ENCODE measurements at regions not wholly inside any gene's neighbourhood (a gene's known extent, or its start where the extent isn't known, plus 50 kb on each side); places are given as distances from the start of the nearest gene placed in this dataset.

- Histone ChIP-seq H3K9me3 (ENCODE audit: control insufficient read depth, low read depth, low read length) (no peaks in the 10 kb centered on the region), H3K27ac (ENCODE audit: low read length) (no peak overlapping the region), H3K4me3 (ENCODE audit: low read length) (no peak overlapping the region), H3K27me3 (ENCODE audit: control insufficient read depth, insufficient read depth, low read length) (no peaks in the 10 kb centered on the region), H3K36me3 (ENCODE audit: control insufficient read depth, low read depth, low read length) (no peaks in the 10 kb centered on the region), H3K9ac (ENCODE audit: low read length) (no peak overlapping the region), H3K4me1 (ENCODE audit: control insufficient read depth, low read depth, low read length) (peaks cover 2% of the 10 kb centered on the region)
Observed at GRCh38 chr6:21436625-21437024, 156.9 kb upstream of the SOX4 start.

DNA sequence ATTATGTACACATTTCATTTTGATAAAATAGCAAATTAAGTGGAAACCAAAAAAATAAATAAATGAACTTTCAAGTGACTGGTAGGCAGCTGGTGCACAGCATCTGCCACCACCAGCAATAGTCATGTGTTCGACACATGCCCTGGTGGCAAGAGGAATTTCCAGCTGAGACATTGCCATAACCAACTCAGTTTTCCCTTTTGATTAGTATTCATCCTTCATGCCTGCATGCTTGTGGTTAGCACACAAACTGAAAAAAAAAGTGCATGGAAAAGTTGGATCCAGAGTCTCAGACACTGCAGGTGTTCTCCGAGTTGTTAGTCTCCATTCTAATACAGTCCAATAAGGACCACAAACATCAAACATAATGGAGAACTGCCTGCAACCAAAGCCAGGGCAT lies 156.0 kb upstream of the SOX4 start:
- no peak overlapping the region for H3K9ac ChIP-seq (ENCODE audit: low read length)
- no peak overlapping the region for H3K4me3 ChIP-seq (ENCODE audit: low read length)
- no peaks in the 10 kb centered on the region for H3K9me3 ChIP-seq (ENCODE audit: control insufficient read depth, low read depth, low read length)
- no peaks in the 10 kb centered on the region for H3K27me3 ChIP-seq (ENCODE audit: control insufficient read depth, insufficient read depth, low read length)
- H3K36me3 ChIP-seq (ENCODE audit: control insufficient read depth, low read depth, low read length) = no peaks in the 10 kb centered on the region
- H3K4me1 ChIP-seq (ENCODE audit: control insufficient read depth, low read depth, low read length) = peaks cover 2% of the 10 kb centered on the region
- H3K27ac ChIP-seq (ENCODE audit: low read length) = no peak overlapping the region

GRCh38 chr6:21438237-21438985 lies 155.1 kb upstream of the SOX4 start:
- H3K27ac ChIP-seq (ENCODE audit: low read length) = no peak overlapping the region
- no peaks in the 10 kb centered on the region for H3K9me3 ChIP-seq (ENCODE audit: control insufficient read depth, low read depth, low read length)
- no peak overlapping the region for H3K4me3 ChIP-seq (ENCODE audit: low read length)

DNA sequence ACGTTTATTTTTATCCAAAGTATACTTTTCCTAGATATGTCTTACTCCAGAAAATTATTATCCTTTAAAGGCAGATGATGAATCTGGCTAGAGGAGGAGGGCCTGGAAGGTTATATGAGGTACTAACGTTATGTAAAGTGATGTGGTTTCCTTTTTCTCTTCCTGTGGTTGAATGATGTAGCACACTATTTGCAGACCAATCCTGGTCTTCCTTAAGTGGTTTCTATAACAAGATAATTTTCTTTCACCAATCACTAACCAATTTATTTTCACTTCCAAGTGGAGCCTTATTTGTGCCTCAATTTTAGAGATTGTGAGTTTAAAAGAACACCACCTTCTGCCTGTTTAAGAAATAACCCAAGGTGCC lies 154.6 kb upstream of the SOX4 start:
- Histone ChIP-seq H3K4me1 (ENCODE audit: control insufficient read depth, low read depth, low read length) (peaks cover 2% of the 10 kb centered on the region), H3K27ac (ENCODE audit: low read length) (no peak overlapping the region), H3K4me3 (ENCODE audit: low read length) (no peak overlapping the region), H3K9ac (ENCODE audit: low read length) (no peak overlapping the region), H3K9me3 (ENCODE audit: control insufficient read depth, low read depth, low read length) (no peaks in the 10 kb centered on the region), H3K27me3 (ENCODE audit: control insufficient read depth, insufficient read depth, low read length) (no peaks in the 10 kb centered on the region), H3K36me3 (ENCODE audit: control insufficient read depth, low read depth, low read length) (no peaks in the 10 kb centered on the region)

More at GRCh38 chr6:21438237-21438985, 155.1 kb upstream of the SOX4 start:
- Histone ChIP-seq H3K36me3 (ENCODE audit: control insufficient read depth, low read depth, low read length) (no peaks in the 10 kb centered on the region), H3K27me3 (ENCODE audit: control insufficient read depth, insufficient read depth, low read length) (no peaks in the 10 kb centered on the region), H3K9ac (ENCODE audit: low read length) (no peak overlapping the region), H3K4me1 (ENCODE audit: control insufficient read depth, low read depth, low read length) (peaks cover 2% of the 10 kb centered on the region)

DNA sequence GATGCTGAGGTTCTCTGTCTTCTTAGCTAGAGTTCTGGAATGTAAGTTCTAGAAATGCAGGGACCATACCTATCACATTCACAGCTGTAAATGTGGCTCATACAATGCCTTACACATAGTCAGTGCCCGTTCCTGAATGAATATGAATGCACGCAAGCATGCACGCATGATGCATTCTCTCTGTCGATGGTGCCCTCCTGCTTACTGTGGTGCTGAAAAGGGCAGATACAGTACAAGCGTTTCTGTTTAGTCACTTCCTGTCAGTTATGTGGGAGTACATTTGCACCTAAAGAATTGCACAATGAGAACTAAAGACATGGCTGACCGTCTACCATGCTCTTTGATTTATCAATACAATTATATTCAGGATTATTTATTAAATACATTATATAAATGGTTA lies 152.2 kb upstream of the SOX4 start:
- H3K4me3 ChIP-seq (ENCODE audit: low read length) = no peak overlapping the region
- peaks cover 2% of the 10 kb centered on the region for H3K4me1 ChIP-seq (ENCODE audit: control insufficient read depth, low read depth, low read length)
- no peaks in the 10 kb centered on the region for H3K9me3 ChIP-seq (ENCODE audit: control insufficient read depth, low read depth, low read length)
- H3K27me3 ChIP-seq (ENCODE audit: control insufficient read depth, insufficient read depth, low read length) = no peaks in the 10 kb centered on the region
- H3K9ac ChIP-seq (ENCODE audit: low read length) = no peak overlapping the region
- H3K27ac ChIP-seq (ENCODE audit: low read length) = no peak overlapping the region
- H3K36me3 ChIP-seq (ENCODE audit: control insufficient read depth, low read depth, low read length) = no peaks in the 10 kb centered on the region

DNA sequence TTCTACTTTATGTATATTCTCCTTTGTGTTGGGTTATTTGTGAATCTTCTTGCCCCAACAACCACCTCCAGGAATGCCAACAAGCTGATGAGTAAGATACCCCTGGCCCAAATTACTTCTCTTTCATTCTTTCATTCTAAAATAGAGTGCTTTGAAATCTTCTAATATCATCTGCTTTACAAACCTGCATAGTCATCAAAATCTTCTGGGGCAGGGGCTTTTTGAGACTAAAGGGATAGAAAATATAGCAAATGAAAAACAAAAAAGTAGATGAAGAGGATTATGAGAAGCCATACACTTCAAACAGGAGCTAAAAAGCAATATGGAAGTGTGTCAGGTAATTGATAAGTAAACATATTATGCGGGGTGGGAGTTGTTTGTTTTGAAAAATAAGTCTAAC lies 150.7 kb upstream of the SOX4 start:
- no peaks in the 10 kb centered on the region for H3K27me3 ChIP-seq (ENCODE audit: control insufficient read depth, insufficient read depth, low read length)
- H3K4me1 ChIP-seq (ENCODE audit: control insufficient read depth, low read depth, low read length) = peaks cover 2% of the 10 kb centered on the region
- no peak overlapping the region for H3K4me3 ChIP-seq (ENCODE audit: low read length)
- H3K9ac ChIP-seq (ENCODE audit: low read length) = no peak overlapping the region
- no peak overlapping the region for H3K27ac ChIP-seq (ENCODE audit: low read length)
- no peaks in the 10 kb centered on the region for H3K36me3 ChIP-seq (ENCODE audit: control insufficient read depth, low read depth, low read length)
- H3K9me3 ChIP-seq (ENCODE audit: control insufficient read depth, low read depth, low read length) = no peaks in the 10 kb centered on the region

GRCh38 chr6:21444711-21445260 lies 148.8 kb upstream of the SOX4 start:
- Histone ChIP-seq H3K4me1 (ENCODE audit: control insufficient read depth, low read depth, low read length) (no peaks in the 10 kb centered on the region), H3K27ac (ENCODE audit: low read length) (no peak overlapping the region), H3K36me3 (ENCODE audit: control insufficient read depth, low read depth, low read length) (no peaks in the 10 kb centered on the region), H3K4me3 (ENCODE audit: low read length) (no peak overlapping the region), H3K9me3 (ENCODE audit: control insufficient read depth, low read depth, low read length) (no peaks in the 10 kb centered on the region), H3K27me3 (ENCODE audit: control insufficient read depth, insufficient read depth, low read length) (no peaks in the 10 kb centered on the region), H3K9ac (ENCODE audit: low read length) (no peak overlapping the region)

DNA sequence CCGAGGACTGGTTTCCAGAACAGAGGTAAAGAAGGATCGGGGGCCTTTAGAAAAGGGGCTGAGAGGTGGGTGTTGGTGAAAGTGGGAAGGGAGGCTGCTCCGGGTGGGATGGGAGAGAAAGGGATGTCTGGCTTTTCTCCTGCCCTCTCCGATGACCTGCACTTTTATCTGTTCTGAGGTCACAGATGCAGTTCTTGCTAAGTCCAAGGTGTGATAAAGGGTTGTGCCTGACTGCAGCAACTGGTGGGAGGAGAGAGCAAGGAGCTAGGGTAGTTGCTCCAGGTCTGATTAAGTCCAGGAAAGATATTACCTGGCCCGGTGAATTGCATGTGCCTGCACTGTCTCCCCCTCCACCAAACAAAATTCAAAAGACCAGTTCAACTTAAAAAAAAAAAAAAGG lies 145.6 kb upstream of the SOX4 start:
- H3K4me1 ChIP-seq (ENCODE audit: control insufficient read depth, low read depth, low read length) = no peaks in the 10 kb centered on the region
- no peaks in the 10 kb centered on the region for H3K36me3 ChIP-seq (ENCODE audit: control insufficient read depth, low read depth, low read length)
- H3K9ac ChIP-seq (ENCODE audit: low read length) = no peak overlapping the region
- no peak overlapping the region for H3K4me3 ChIP-seq (ENCODE audit: low read length)
- H3K9me3 ChIP-seq (ENCODE audit: control insufficient read depth, low read depth, low read length) = no peaks in the 10 kb centered on the region
- no peaks in the 10 kb centered on the region for H3K27me3 ChIP-seq (ENCODE audit: control insufficient read depth, insufficient read depth, low read length)
- no peak overlapping the region for H3K27ac ChIP-seq (ENCODE audit: low read length)

DNA sequence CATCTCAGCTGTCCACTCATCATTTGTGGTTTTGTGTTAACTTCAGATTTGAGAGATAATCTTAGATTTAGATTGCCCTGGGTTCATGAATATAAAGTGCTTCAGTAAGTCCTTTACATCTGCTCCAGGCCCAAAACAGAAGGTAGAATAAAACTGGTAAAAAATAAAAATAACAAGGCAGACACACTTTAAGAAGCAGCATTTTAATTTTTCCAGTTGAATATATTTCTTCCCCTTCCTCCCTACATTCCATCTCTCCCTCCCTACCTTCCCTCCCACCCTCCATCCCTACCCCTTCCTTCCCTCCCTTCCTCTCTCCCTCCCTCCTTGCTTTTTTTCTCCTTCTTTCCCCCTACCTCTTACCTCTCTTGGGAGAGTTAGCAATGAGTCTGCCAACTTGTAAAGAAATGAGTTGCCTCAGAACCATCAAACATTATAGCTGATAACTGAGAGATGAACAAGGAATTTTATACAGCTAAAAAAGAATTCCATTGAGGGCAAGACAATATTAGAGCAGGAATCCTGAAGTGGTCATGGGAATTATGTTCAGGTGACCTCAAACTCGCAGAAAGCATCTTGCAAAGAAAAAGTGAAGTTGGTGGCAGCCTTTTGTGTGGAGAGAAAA lies 145.0 kb upstream of the SOX4 start:
- H3K27ac ChIP-seq (ENCODE audit: low read length) = no peak overlapping the region
- no peaks in the 10 kb centered on the region for H3K9me3 ChIP-seq (ENCODE audit: control insufficient read depth, low read depth, low read length)
- H3K9ac ChIP-seq (ENCODE audit: low read length) = no peak overlapping the region
- no peaks in the 10 kb centered on the region for H3K27me3 ChIP-seq (ENCODE audit: control insufficient read depth, insufficient read depth, low read length)
- H3K4me1 ChIP-seq (ENCODE audit: control insufficient read depth, low read depth, low read length) = no peaks in the 10 kb centered on the region
- no peaks in the 10 kb centered on the region for H3K36me3 ChIP-seq (ENCODE audit: control insufficient read depth, low read depth, low read length)
- no peak overlapping the region for H3K4me3 ChIP-seq (ENCODE audit: low read length)

DNA sequence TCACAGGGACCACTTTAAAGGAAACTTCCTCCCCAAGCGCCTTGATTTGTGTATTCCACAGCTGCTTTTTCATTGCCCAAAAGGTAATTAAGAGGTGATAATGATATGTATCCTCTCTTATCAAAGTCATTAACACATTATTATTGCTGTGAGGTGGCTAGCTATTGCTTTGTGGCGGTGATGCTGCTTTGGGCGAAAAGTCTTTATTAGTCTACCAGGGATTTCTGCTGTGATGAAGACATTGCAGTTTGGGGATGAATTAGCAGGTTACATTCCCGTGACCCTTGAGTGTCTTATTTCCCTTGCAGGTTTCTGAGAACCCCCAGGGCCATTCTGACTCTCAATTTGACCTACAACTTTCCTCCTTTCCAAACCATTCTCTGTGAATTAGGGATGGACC lies 143.4 kb upstream of the SOX4 start:
- Histone ChIP-seq H3K9ac (ENCODE audit: low read length) (no peak overlapping the region), H3K27ac (ENCODE audit: low read length) (no peak overlapping the region), H3K4me3 (ENCODE audit: low read length) (no peak overlapping the region), H3K27me3 (ENCODE audit: control insufficient read depth, insufficient read depth, low read length) (no peaks in the 10 kb centered on the region), H3K4me1 (ENCODE audit: control insufficient read depth, low read depth, low read length) (no peaks in the 10 kb centered on the region), H3K9me3 (ENCODE audit: control insufficient read depth, low read depth, low read length) (no peaks in the 10 kb centered on the region), H3K36me3 (ENCODE audit: control insufficient read depth, low read depth, low read length) (no peaks in the 10 kb centered on the region)

GRCh38 chr6:21450628-21451027 lies 142.9 kb upstream of the SOX4 start:
- no peaks in the 10 kb centered on the region for H3K27me3 ChIP-seq (ENCODE audit: control insufficient read depth, insufficient read depth, low read length)
- no peaks in the 10 kb centered on the region for H3K36me3 ChIP-seq (ENCODE audit: control insufficient read depth, low read depth, low read length)
- H3K4me1 ChIP-seq (ENCODE audit: control insufficient read depth, low read depth, low read length) = no peaks in the 10 kb centered on the region
- no peak overlapping the region for H3K9ac ChIP-seq (ENCODE audit: low read length)
- no peaks in the 10 kb centered on the region for H3K9me3 ChIP-seq (ENCODE audit: control insufficient read depth, low read depth, low read length)
- H3K27ac ChIP-seq (ENCODE audit: low read length) = no peak overlapping the region
- H3K4me3 ChIP-seq (ENCODE audit: low read length) = no peak overlapping the region

DNA sequence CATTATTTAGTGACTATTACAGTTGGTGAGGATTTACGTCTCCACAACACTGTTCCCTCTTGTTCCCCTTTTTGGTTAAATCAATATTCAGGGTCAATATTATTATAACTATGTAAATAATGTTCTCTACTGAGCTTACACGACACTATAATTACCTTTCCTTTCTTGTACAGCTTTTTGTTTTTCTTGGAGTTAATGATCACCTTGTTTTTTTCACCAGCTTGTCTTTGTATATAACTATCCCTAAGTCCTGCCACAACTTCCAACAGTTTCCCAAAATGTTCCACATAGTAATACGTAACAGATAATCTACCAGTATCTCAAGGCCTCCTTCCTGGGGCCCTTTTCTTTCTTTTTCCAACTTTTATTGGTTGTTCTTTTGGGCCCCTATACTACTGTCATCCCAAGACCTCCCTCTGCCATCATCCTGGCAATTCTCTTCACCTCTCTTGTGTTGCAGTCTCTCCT lies 142.0 kb upstream of the SOX4 start:
- no peaks in the 10 kb centered on the region for H3K27me3 ChIP-seq (ENCODE audit: control insufficient read depth, insufficient read depth, low read length)
- H3K36me3 ChIP-seq (ENCODE audit: control insufficient read depth, low read depth, low read length) = no peaks in the 10 kb centered on the region
- H3K9me3 ChIP-seq (ENCODE audit: control insufficient read depth, low read depth, low read length) = no peaks in the 10 kb centered on the region
- no peaks in the 10 kb centered on the region for H3K4me1 ChIP-seq (ENCODE audit: control insufficient read depth, low read depth, low read length)
- H3K27ac ChIP-seq (ENCODE audit: low read length) = no peak overlapping the region
- no peak overlapping the region for H3K4me3 ChIP-seq (ENCODE audit: low read length)
- no peak overlapping the region for H3K9ac ChIP-seq (ENCODE audit: low read length)
